ENCODE measurements at regions not wholly inside any gene's neighbourhood (a gene's known extent, or its start where the extent isn't known, plus 50 kb on each side); places are given as distances from the start of the nearest gene placed in this dataset.

DNA sequence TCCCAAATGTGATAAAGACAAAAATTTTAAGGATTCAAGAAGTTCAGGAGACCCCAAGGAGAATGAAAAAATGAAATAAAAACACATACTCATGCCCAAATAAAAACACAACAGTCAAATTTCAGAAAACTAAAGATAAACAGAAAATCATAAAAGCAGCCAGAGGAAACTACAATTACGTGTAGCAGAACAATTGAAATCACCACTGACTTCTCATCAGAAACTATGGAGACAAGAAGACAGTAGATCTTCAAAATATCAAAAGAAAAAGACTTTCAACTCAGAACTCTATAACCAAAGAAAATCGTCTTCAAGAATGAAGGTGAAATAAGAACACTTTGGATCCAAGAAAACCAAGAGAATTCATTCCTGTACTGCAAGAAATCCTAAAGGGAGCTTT lies 54.9 kb downstream of the DIO3 start:
- TF ChIP-seq POU2F2 (IDR thresholded peaks at IDR 0.05; ENCODE audit: low read depth, low read length) (no peak), POLR2AphosphoS5 (IDR thresholded peaks at IDR 0.05; ENCODE audit: low read depth, low read length) (no peak), TAF1 (IDR thresholded peaks at IDR 0.05; ENCODE audit: low read depth, low read length) (no peak), PAX5 (IDR thresholded peaks at IDR 0.05; ENCODE audit: insufficient read depth, low read length, severe bottlenecking) (no peak), POLR2A (IDR thresholded peaks at IDR 0.05; ENCODE audit: low read depth, low read length) (no peak), SPI1 (IDR thresholded peaks at IDR 0.05; ENCODE audit: low read depth, low read length) (no peak)
- no peak for FAIRE-seq
- no peak for DNase-seq (ENCODE audit: insufficient read length, low spot score)

DNA sequence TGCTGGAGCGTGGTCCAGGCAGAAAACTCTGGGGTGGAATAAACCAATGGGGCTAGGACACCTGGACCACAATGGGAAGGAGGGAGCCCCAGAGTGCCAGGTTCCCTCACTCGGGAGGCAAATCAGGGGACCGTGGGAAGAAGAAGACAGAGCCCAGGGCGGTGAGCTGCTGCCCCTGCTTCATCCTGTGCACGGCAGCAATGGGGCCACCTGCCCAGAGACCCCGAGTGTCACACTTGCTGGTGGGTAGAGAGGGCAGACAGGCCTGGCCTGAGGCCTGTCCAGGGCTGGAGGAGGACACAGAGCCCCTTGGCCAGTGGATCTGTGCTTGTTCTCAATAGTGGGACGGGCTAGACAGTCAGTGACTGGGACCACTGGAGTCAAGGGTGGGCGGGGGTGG lies 58.2 kb downstream of the DIO3 start:
- FAIRE-seq, result no peak
- DNase-seq (ENCODE audit: insufficient read length, low spot score), result no peak
- TF ChIP-seq TAF1 (IDR thresholded peaks at IDR 0.05; ENCODE audit: low read depth, low read length), result no peak
- no peak for TF ChIP-seq POU2F2 (IDR thresholded peaks at IDR 0.05; ENCODE audit: low read depth, low read length)
- TF ChIP-seq POLR2AphosphoS5 (IDR thresholded peaks at IDR 0.05; ENCODE audit: low read depth, low read length), result no peak
- no peak for TF ChIP-seq SPI1 (IDR thresholded peaks at IDR 0.05; ENCODE audit: low read depth, low read length)
- no peak for TF ChIP-seq PAX5 (IDR thresholded peaks at IDR 0.05; ENCODE audit: insufficient read depth, low read length, severe bottlenecking)
- TF ChIP-seq POLR2A (IDR thresholded peaks at IDR 0.05; ENCODE audit: low read depth, low read length), result no peak

- no peak for FAIRE-seq
- no peak for DNase-seq (ENCODE audit: insufficient read length, low spot score)
- no peak for TF ChIP-seq SPI1 (IDR thresholded peaks at IDR 0.05; ENCODE audit: low read depth, low read length)
- no peak for TF ChIP-seq POLR2A (IDR thresholded peaks at IDR 0.05; ENCODE audit: low read depth, low read length)
Observed at GRCh38 chr14:101620031-101620788, 58.9 kb downstream of the DIO3 start.

- TF ChIP-seq PAX5 (IDR thresholded peaks at IDR 0.05; ENCODE audit: insufficient read depth, low read length, severe bottlenecking) (no peak), POU2F2 (IDR thresholded peaks at IDR 0.05; ENCODE audit: low read depth, low read length) (no peak), POLR2AphosphoS5 (IDR thresholded peaks at IDR 0.05; ENCODE audit: low read depth, low read length) (no peak), TAF1 (IDR thresholded peaks at IDR 0.05; ENCODE audit: low read depth, low read length) (no peak), POLR2A (IDR thresholded peaks at IDR 0.05; ENCODE audit: low read depth, low read length) (no peak), SPI1 (IDR thresholded peaks at IDR 0.05; ENCODE audit: low read depth, low read length) (no peak)
- DNase-seq (ENCODE audit: insufficient read length, low spot score) (no peak), FAIRE-seq (no peak)
Observed at GRCh38 chr14:101620821-101621785, 59.8 kb downstream of the DIO3 start.

DNA sequence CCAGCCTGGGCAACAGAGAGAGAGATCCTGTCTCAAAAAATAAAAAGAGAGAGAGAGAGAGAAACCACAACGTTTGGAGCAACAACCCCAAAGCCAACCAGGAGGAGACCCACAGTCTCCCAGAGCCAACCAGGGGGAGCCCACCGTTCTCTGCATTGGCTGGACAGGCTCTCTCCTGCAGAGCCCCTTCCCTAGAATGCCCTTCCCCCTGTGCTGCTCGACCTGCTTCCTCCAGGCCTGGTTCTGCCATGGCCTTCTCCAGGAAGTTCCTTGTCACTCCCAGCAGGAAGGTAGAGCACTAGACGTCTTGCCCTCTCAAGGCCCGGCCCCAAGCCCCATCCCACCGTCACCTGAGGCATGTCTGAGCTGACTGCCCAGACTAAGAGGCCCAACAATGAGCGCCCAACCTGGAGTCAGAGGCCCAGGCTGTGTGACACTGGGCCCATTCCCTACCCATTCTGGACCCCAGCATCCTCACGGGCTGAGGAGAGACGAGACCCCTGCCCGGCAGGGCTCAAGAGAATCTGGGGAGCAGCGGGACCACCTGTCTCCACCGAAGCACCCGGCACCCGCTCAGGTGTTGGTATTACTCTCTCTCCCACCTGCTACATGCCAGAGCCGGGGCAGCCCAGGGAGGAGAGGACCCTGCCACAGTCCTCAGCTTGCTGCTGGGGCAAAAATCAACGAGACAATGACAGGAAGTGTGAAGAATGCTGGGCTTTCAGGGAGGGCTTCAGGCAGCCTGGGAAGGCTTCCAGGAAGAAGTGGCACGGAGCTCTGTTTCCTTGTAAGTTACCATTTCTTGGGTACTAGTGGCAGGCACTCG lies 61.2 kb downstream of the DIO3 start:
- no peak for DNase-seq (ENCODE audit: insufficient read length, low spot score)
- TF ChIP-seq PAX5 (IDR thresholded peaks at IDR 0.05; ENCODE audit: insufficient read depth, low read length, severe bottlenecking) (no peak), TAF1 (IDR thresholded peaks at IDR 0.05; ENCODE audit: low read depth, low read length) (no peak), POLR2AphosphoS5 (IDR thresholded peaks at IDR 0.05; ENCODE audit: low read depth, low read length) (no peak), POU2F2 (IDR thresholded peaks at IDR 0.05; ENCODE audit: low read depth, low read length) (no peak)

DNA sequence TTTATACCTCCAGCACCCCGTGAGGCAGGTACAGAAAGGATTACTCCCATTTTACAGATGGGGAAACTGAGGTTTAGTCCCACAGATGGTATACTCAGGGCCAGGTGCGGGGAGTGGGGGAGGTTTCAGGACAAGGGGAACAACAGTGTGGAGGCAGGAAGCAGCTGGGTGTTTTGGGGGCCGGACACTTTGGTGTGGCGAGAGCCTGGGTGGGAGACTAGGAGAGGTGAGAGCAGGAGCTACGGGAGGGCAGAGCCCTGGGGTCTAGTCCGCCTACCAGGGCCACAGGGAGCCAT lies 61.7 kb downstream of the DIO3 start:
- no peak for FAIRE-seq

More for the DNA sequence above, 61.2 kb downstream of the DIO3 start:
- FAIRE-seq, result no peak

GRCh38 chr14:101623685-101624444 lies 62.6 kb downstream of the DIO3 start:
- no peak for FAIRE-seq
- TF ChIP-seq PAX5 (IDR thresholded peaks at IDR 0.05; ENCODE audit: insufficient read depth, low read length, severe bottlenecking) (no peak), TAF1 (IDR thresholded peaks at IDR 0.05; ENCODE audit: low read depth, low read length) (no peak), POLR2AphosphoS5 (IDR thresholded peaks at IDR 0.05; ENCODE audit: low read depth, low read length) (no peak)
- DNase-seq (ENCODE audit: insufficient read length, low spot score), result no peak

More for the DNA sequence above, 61.7 kb downstream of the DIO3 start:
- DNase-seq (ENCODE audit: insufficient read length, low spot score), result no peak
- TF ChIP-seq POLR2AphosphoS5 (IDR thresholded peaks at IDR 0.05; ENCODE audit: low read depth, low read length) (no peak), SPI1 (IDR thresholded peaks at IDR 0.05; ENCODE audit: low read depth, low read length) (no peak), TAF1 (IDR thresholded peaks at IDR 0.05; ENCODE audit: low read depth, low read length) (no peak), PAX5 (IDR thresholded peaks at IDR 0.05; ENCODE audit: insufficient read depth, low read length, severe bottlenecking) (no peak), POU2F2 (IDR thresholded peaks at IDR 0.05; ENCODE audit: low read depth, low read length) (no peak), POLR2A (IDR thresholded peaks at IDR 0.05; ENCODE audit: low read depth, low read length) (no peak)

- FAIRE-seq, result no peak
- TF ChIP-seq POLR2AphosphoS5 (IDR thresholded peaks at IDR 0.05; ENCODE audit: low read depth, low read length), result no peak
- TF ChIP-seq POLR2A (IDR thresholded peaks at IDR 0.05; ENCODE audit: low read depth, low read length), result no peak
- TF ChIP-seq SPI1 (IDR thresholded peaks at IDR 0.05; ENCODE audit: low read depth, low read length), result no peak
- TF ChIP-seq PAX5 (IDR thresholded peaks at IDR 0.05; ENCODE audit: insufficient read depth, low read length, severe bottlenecking), result no peak
- TF ChIP-seq POU2F2 (IDR thresholded peaks at IDR 0.05; ENCODE audit: low read depth, low read length), result no peak
- TF ChIP-seq TAF1 (IDR thresholded peaks at IDR 0.05; ENCODE audit: low read depth, low read length), result no peak
- no peak for DNase-seq (ENCODE audit: insufficient read length, low spot score)
Observed at GRCh38 chr14:101624536-101624935, 63.2 kb downstream of the DIO3 start.

Measured in GM12891 (cell line).